DOHH2 (cell line): ENCODE measurements at regions not wholly inside any gene's neighbourhood (a gene's known extent, or its start where the extent isn't known, plus 50 kb on each side); places are given as distances from the start of the nearest gene placed in this dataset.

Experiments used
- H3F3A ChIP-seq: fragments of 200-600 bp; sonication (generic), shearing (Covaris generic); 2 replicates; pipeline ENCODE4 v1.6.0; 2016; ENCODE audit warnings: antibody characterized with exemption, mild to moderate bottlenecking; ENCODE audit not compliant: control insufficient read depth, insufficient read depth
- H3K27ac ChIP-seq: fragments of 200-600 bp; sonication (generic); 2 replicates; pipeline ENCODE4 v1.5.1; 2014; ENCODE audit warnings: low read depth, mild to moderate bottlenecking, low read length, moderate library complexity
- H3K27me3 ChIP-seq: fragments of 200-600 bp; sonication (generic); 2 replicates; pipeline ENCODE4 v1.6.1; 2014; ENCODE audit warnings: mild to moderate bottlenecking, low read length, mixed read lengths; ENCODE audit not compliant: control insufficient read depth
- H3K36me3 ChIP-seq: fragments of 200-600 bp; sonication (generic); 2 replicates; pipeline ENCODE4 v1.6.1; 2014; ENCODE audit warnings: mild to moderate bottlenecking, low read length, moderate library complexity, mixed read lengths; ENCODE audit not compliant: control insufficient read depth
- H3K4me1 ChIP-seq: fragments of 200-600 bp; sonication (generic); 2 replicates; pipeline ENCODE4 v1.6.1; 2014; ENCODE audit warnings: mild to moderate bottlenecking, low read length, mixed read lengths; ENCODE audit not compliant: control insufficient read depth
- H3K4me2 ChIP-seq: fragments of 200-600 bp; sonication (generic); 2 replicates; pipeline ENCODE4 v1.6.0; 2014; ENCODE audit warnings: mild to moderate bottlenecking, low read length, moderate library complexity
- H3K4me3 ChIP-seq: fragments of 200-600 bp; sonication (generic); 2 replicates; pipeline ENCODE4 v1.5.1; 2014; ENCODE audit warnings: mild to moderate bottlenecking, low read length, mixed read lengths
- H3K79me2 ChIP-seq: fragments of 200-600 bp; sonication (generic); 2 replicates; pipeline ENCODE4 v1.6.1; 2014; ENCODE audit warnings: mild to moderate bottlenecking, low read length, mixed read lengths; ENCODE audit not compliant: control insufficient read depth
- H3K9me2 ChIP-seq: fragments of 200-600 bp; sonication (generic); replicated peaks from 2 replicates; pipeline ENCODE4 v1.6.1; 2014; ENCODE audit warnings: mild to moderate bottlenecking, low read length, mixed read lengths; ENCODE audit not compliant: control insufficient read depth
- H3K9me3 ChIP-seq: fragments of 200-600 bp; sonication (generic); 2 replicates; pipeline ENCODE4 v1.6.1; 2014; ENCODE audit warnings: antibody characterized with exemption, low read length, mixed read lengths; ENCODE audit not compliant: control insufficient read depth, insufficient read depth
- H4K20me1 ChIP-seq: fragments of 200-600 bp; sonication (generic); 2 replicates; pipeline ENCODE4 v1.6.0; 2014; ENCODE audit warnings: low read depth, mild to moderate bottlenecking, antibody characterized with exemption, low read length, moderate library complexity; ENCODE audit not compliant: control insufficient read depth, insufficient read depth
- EZH2phosphoT487 ChIP-seq: fragments of 200-600 bp; sonication (generic); IDR thresholded peaks from 2 replicates; pipeline ENCODE4 v1.6.1; 2017; ENCODE audit warnings: borderline replicate concordance, mild to moderate bottlenecking, antibody characterized with exemption, low read length, moderate library complexity, mixed read lengths
- TF ChIP-seq, protein P1 (sequence below): fragments of 200-600 bp; sonication (generic); IDR thresholded peaks from one replicate; pipeline ENCODE4 v1.5.1; 2014; ENCODE audit warnings: antibody characterized with exemption, mild to moderate bottlenecking, low read depth, low read length; ENCODE audit not compliant: poor library complexity, severe bottlenecking

DNA sequence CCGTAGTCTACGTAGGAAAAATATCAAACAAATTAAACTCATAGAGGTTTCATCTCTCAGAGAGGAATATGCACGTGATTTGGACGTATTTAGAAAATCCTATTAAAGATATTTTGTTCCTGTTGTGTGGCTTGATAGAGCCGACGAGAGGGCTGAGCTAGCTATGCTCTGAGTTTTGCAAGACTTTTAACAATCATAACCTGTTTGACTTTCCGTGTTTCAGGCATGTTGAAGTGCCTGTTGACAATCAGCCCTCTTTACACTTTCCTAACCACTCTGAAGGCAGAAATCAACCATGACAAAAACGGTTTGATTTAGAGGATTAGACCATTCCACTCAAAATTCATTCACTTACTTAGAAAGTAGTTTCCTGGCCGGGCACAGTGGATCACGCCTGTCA is 297.3 kb downstream of the ASMT start:
- Histone ChIP-seq H3K36me3 (no peaks in the 10 kb centered on the region), H3K9me2 (no peaks in the 10 kb centered on the region), H3K4me1 (0 out of 2 replicates have a peak, but pooled peaks cover 4% of the 10 kb centered on the region), H3K79me2 (no peaks in the 10 kb centered on the region), H3K4me3 (no peak overlapping the region), H4K20me1 (no peaks in the 10 kb centered on the region), H3K27ac (no peak overlapping the region), H3K9me3 (no peaks in the 10 kb centered on the region), H3F3A (no peaks in the 10 kb centered on the region), H3K4me2 (no peak overlapping the region), H3K27me3 (no peaks in the 10 kb centered on the region)
- TF ChIP-seq EZH2phosphoT487: no peak
- TF ChIP-seq, protein P1, sequence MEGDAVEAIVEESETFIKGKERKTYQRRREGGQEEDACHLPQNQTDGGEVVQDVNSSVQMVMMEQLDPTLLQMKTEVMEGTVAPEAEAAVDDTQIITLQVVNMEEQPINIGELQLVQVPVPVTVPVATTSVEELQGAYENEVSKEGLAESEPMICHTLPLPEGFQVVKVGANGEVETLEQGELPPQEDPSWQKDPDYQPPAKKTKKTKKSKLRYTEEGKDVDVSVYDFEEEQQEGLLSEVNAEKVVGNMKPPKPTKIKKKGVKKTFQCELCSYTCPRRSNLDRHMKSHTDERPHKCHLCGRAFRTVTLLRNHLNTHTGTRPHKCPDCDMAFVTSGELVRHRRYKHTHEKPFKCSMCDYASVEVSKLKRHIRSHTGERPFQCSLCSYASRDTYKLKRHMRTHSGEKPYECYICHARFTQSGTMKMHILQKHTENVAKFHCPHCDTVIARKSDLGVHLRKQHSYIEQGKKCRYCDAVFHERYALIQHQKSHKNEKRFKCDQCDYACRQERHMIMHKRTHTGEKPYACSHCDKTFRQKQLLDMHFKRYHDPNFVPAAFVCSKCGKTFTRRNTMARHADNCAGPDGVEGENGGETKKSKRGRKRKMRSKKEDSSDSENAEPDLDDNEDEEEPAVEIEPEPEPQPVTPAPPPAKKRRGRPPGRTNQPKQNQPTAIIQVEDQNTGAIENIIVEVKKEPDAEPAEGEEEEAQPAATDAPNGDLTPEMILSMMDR: no peak

DNA sequence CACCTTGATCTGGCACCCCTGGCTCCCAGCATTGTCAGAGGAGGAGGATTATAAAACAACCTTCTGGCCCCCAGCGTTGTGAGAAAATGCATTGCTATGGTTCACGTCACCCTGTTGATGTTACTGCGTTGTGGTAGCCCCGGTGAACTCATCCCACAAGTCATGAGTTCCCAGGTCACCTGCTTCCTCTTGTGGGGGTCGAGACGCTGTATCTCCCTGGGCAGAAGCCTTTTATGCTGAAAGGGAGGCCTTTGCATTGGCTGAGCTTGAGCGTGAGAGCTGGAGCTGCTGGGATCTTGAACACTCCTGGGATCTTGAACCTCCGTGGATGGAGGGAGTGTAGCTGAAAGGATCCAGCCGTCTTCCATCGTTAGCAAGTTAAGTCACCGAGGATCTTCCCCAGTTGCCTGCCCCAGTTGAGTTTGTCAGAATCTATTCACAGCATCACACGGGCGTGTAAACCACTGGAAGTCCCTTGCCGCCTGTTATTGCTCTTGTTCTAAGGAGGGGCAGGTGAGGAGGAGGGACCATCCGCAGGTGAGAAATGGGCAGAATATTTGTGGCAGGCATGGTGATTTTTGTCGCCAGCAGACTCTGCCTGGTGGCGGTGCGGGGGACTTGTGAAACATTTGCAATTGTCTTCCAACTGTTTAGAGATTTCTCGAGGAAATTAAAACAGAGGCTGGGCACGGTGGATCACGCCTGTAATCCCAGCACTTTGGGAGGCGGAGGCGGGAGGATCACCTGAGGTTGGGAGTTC is 299.9 kb downstream of the ASMT start:
- no peak for TF ChIP-seq EZH2phosphoT487
- TF ChIP-seq, protein P1: no peak
- no peak overlapping the region for H3K4me3 ChIP-seq
- no peaks in the 10 kb centered on the region for H3F3A ChIP-seq
- no peaks in the 10 kb centered on the region for H3K27me3 ChIP-seq
- no peaks in the 10 kb centered on the region for H3K9me3 ChIP-seq
- no peak overlapping the region for H3K27ac ChIP-seq
- no peaks in the 10 kb centered on the region for H3K9me2 ChIP-seq
- no peaks in the 10 kb centered on the region for H4K20me1 ChIP-seq
- H3K4me2 ChIP-seq: no peak overlapping the region
- H3K79me2 ChIP-seq: no peaks in the 10 kb centered on the region
- no peaks in the 10 kb centered on the region for H3K36me3 ChIP-seq
- 0 out of 2 replicates have a peak, but pooled peaks cover under 1% of the 10 kb centered on the region for H3K4me1 ChIP-seq

DNA sequence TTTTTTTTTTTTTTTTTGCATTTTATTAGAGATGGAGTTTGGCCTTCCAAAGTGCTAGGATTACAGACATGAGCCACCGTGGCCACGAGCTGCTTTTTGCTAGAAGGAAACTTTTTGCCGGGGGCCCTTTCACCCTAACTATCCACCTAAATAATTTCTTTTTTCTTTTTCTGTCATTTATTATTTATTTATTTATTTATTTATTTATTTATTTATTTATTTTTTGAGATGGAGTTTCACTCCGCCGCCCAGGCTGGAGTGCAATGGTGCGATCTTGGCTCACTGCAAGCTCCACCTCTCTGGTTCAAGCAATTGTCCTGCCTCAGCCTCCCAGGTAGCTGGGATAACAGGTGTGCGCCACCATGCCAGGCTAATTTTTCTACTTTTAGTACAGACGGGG is 303.9 kb downstream of the ASMT start:
- no peaks in the 10 kb centered on the region for H3F3A ChIP-seq

More for the DNA sequence above, 303.9 kb downstream of the ASMT start:
- Histone ChIP-seq H4K20me1 (no peaks in the 10 kb centered on the region), H3K79me2 (no peaks in the 10 kb centered on the region), H3K27ac (no peak overlapping the region), H3K4me2 (no peak overlapping the region), H3K9me2 (no peaks in the 10 kb centered on the region), H3K4me1 (no peaks in the 10 kb centered on the region), H3K4me3 (no peak overlapping the region), H3K36me3 (no peaks in the 10 kb centered on the region), H3K9me3 (no peaks in the 10 kb centered on the region), H3K27me3 (no peaks in the 10 kb centered on the region)
- TF ChIP-seq, protein P1: no peak
- no peak for TF ChIP-seq EZH2phosphoT487
